ENCODE measurements at regions not wholly inside any gene's neighbourhood (a gene's known extent, or its start where the extent isn't known, plus 50 kb on each side); places are given as distances from the start of the nearest gene placed in this dataset.

DNA sequence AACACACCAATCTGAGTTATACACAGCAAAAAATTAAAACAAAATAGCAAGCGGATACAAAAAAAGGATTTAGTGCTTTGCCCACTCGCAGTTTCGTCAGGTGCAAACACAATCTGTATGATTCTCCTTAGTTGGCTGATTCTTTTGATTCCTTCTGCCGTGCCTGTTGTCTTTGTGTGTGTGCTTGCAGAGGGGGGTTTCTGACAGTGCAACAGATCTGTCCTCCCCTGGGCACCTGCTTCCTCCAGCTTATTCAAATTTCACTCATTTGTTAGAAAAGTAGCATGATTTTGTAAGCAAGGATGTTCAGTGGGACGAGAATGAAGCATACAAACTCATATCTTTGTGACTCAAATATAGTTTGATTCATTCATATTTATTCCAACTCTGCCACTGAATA, 74.0 kb upstream of the NEO1 start:
- H3K27me3 Mint-ChIP-seq = peaks cover 51% of the 10 kb centered on the region
- DNase-seq = no peak
- Histone ChIP-seq H3K4me2 (replicated peaks; ENCODE audit: low read depth, low read length, poor library complexity, severe bottlenecking) (no peak overlapping the region), H3K9me3 (ENCODE audit: control extremely low read depth in 1 of 3, control insufficient read depth in 2 of 3, insufficient read depth in 1 of 3, low read length in 2 of 3) (no peaks in the 10 kb centered on the region), H2AFZ (ENCODE audit: insufficient read depth, low read depth, low read length, poor library complexity, severe bottlenecking) (no peak overlapping the region), H4K20me1 (ENCODE audit: control insufficient read depth, insufficient read depth, low read length, poor library complexity, severe bottlenecking) (no peaks in the 10 kb centered on the region), H3K36me3 (replicated peaks in 1 of 2; ENCODE audit: control extremely low read depth in 1 of 2, control insufficient read depth in 1 of 2, extremely low read depth in 1 of 2, insufficient read depth in 2 of 2, low read length in 1 of 2) (no peaks in the 10 kb centered on the region), H3K4me3 (ENCODE audit: control extremely low read depth in 1 of 5, extremely low read depth in 1 of 5, insufficient read depth in 1 of 5, low read depth in 2 of 5, low read length in 4 of 5) (no peak overlapping the region), H3K79me2 (ENCODE audit: control insufficient read depth, insufficient read depth, low read length) (no peaks in the 10 kb centered on the region), H3K27ac (ENCODE audit: low read length in 2 of 2) (no peak overlapping the region), H3K27me3 (replicated peaks in 1 of 4; ENCODE audit: control extremely low read depth in 1 of 4, control insufficient read depth in 3 of 4, insufficient read depth in 4 of 4, low read length in 3 of 4) (peaks cover 0 to 9% (median 3%) of the 10 kb centered on the region in 4 experiments), H3K9ac (ENCODE audit: low read length) (no peak overlapping the region), H3K4me1 (ENCODE audit: control insufficient read depth in 2 of 2, insufficient read depth in 2 of 2, low read length in 2 of 2) (no peaks in the 10 kb centered on the region)
- no peak overlapping the region for H3K27ac Mint-ChIP-seq
- intact Hi-C loops (cut with micrococcal nuclease) = no loop called here
- no peak for ATAC-seq (ENCODE audit: low read depth)
- H3K4me3 Mint-ChIP-seq = no peak overlapping the region
- WGBS (ENCODE audit: insufficient coverage) = no CpG with 5 or more reads among the region's 5 CpGs
- H3K9me3 Mint-ChIP-seq (ENCODE audit: insufficient read depth) = no peaks in the 10 kb centered on the region
- no peaks in the 10 kb centered on the region for H3K4me1 Mint-ChIP-seq
- POLR2A ChIA-PET = no interaction called here
- CTCF ChIA-PET = no interaction called here
- TF ChIP-seq EZH2 (IDR thresholded peaks at IDR 0.05; ENCODE audit: borderline replicate concordance, insufficient read depth, low read depth, low read length, poor library complexity, severe bottlenecking) = no peak
- TF ChIP-seq, protein P1, sequence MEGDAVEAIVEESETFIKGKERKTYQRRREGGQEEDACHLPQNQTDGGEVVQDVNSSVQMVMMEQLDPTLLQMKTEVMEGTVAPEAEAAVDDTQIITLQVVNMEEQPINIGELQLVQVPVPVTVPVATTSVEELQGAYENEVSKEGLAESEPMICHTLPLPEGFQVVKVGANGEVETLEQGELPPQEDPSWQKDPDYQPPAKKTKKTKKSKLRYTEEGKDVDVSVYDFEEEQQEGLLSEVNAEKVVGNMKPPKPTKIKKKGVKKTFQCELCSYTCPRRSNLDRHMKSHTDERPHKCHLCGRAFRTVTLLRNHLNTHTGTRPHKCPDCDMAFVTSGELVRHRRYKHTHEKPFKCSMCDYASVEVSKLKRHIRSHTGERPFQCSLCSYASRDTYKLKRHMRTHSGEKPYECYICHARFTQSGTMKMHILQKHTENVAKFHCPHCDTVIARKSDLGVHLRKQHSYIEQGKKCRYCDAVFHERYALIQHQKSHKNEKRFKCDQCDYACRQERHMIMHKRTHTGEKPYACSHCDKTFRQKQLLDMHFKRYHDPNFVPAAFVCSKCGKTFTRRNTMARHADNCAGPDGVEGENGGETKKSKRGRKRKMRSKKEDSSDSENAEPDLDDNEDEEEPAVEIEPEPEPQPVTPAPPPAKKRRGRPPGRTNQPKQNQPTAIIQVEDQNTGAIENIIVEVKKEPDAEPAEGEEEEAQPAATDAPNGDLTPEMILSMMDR (IDR thresholded peaks at IDR 0.05) = no peak

DNA sequence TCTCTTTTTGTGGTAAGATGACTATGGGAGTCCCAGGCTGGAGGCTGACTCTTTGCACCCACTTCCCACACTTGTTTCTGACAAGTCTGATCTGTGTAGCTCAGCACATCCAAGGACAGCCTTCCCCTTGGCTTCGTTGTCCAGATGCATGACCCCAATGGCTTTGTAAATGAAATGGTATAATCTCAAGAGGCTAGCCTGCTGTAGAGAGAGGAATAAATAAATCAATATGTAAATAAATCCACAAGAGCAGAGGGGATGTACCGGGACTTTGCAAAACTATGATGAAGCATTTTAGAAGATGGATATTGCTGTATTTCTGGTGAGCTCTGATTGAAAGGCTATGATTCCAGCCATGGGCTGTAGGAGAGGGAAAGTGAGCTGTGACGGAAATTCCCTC, 79.9 kb upstream of the NEO1 start:
- no peak overlapping the region for H2AFZ ChIP-seq (ENCODE audit: insufficient read depth, low read depth, low read length, poor library complexity, severe bottlenecking)
- no peak for ATAC-seq (ENCODE audit: low read depth)
- no peaks in the 10 kb centered on the region for H3K9me3 ChIP-seq (ENCODE audit: control extremely low read depth in 1 of 3, control insufficient read depth in 2 of 3, insufficient read depth in 1 of 3, low read length in 2 of 3)
- no peaks in the 10 kb centered on the region for H4K20me1 ChIP-seq (ENCODE audit: control insufficient read depth, insufficient read depth, low read length, poor library complexity, severe bottlenecking)
- no peak for DNase-seq
- no peak overlapping the region for H3K4me2 ChIP-seq (replicated peaks; ENCODE audit: low read depth, low read length, poor library complexity, severe bottlenecking)
- CTCF ChIA-PET = no interaction called here
- Mint-ChIP-seq H3K4me3 (no peak overlapping the region), H3K4me1 (no peaks in the 10 kb centered on the region), H3K27me3 (peaks cover 29% of the 10 kb centered on the region), H3K27ac (no peak overlapping the region), H3K9me3 (ENCODE audit: insufficient read depth) (no peaks in the 10 kb centered on the region)
- H3K36me3 ChIP-seq (replicated peaks in 1 of 2; ENCODE audit: control extremely low read depth in 1 of 2, control insufficient read depth in 1 of 2, extremely low read depth in 1 of 2, insufficient read depth in 2 of 2, low read length in 1 of 2) = no peaks in the 10 kb centered on the region
- H3K27ac ChIP-seq (ENCODE audit: low read length in 2 of 2) = no peak overlapping the region
- H3K4me3 ChIP-seq (ENCODE audit: control extremely low read depth in 1 of 5, extremely low read depth in 1 of 5, insufficient read depth in 1 of 5, low read depth in 2 of 5, low read length in 4 of 5) = no peak overlapping the region
- H3K9ac ChIP-seq (ENCODE audit: low read length) = no peak overlapping the region
- TF ChIP-seq, protein P1 (IDR thresholded peaks at IDR 0.05) = no peak
- no peak for TF ChIP-seq EZH2 (IDR thresholded peaks at IDR 0.05; ENCODE audit: borderline replicate concordance, insufficient read depth, low read depth, low read length, poor library complexity, severe bottlenecking)
- POLR2A ChIA-PET = no interaction called here
- no peaks in the 10 kb centered on the region for H3K79me2 ChIP-seq (ENCODE audit: control insufficient read depth, insufficient read depth, low read length)
- H3K27me3 ChIP-seq (replicated peaks in 1 of 4; ENCODE audit: control extremely low read depth in 1 of 4, control insufficient read depth in 3 of 4, insufficient read depth in 4 of 4, low read length in 3 of 4) = peaks cover 0 to 7% (median 2%) of the 10 kb centered on the region in 4 experiments
- intact Hi-C loops (cut with micrococcal nuclease) = no loop called here
- no CpG with 5 or more reads among the region's 3 CpGs for WGBS (ENCODE audit: insufficient coverage)
- H3K4me1 ChIP-seq (ENCODE audit: control insufficient read depth in 2 of 2, insufficient read depth in 2 of 2, low read length in 2 of 2) = no peaks in the 10 kb centered on the region

Data from B cell (primary cell).